HG03139 (cell line): ENCODE measurements at regions not wholly inside any gene's neighbourhood (a gene's known extent, or its start where the extent isn't known, plus 50 kb on each side); places are given as distances from the start of the nearest gene placed in this dataset.
"Not testable (repeated sequence)": the region's sequence is repeated elsewhere in the genome, so short reads cannot be mapped to it uniquely, and the experiment has no call there.

Source experiments
- ATAC-seq: cut with Tn5 transposase; IDR thresholded peaks from one replicate; pipeline ENCODE4 v1.9.1; 2021; ENCODE audit not compliant: unreplicated experiment

DNA sequence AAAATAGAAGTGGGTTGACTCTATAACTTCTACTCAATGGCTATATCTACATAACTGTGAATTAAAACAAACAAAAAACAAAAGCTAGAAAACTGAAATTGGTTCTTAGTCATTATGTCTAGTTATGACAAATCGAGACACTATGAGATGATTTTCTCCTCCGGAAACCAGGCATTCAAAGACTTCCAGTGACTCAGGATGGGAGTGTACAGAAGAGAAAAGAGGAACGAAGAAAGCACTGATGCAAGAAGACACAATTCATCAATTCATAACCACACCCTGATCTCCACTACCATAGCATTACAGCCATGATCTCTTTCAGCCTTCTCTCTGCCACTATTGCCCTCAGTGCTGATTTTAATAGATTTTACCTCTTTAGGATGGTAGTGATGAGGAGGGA, 253.6 kb downstream of the CBLL2 start:
- peak; percentile 98 for ATAC-seq

DNA sequence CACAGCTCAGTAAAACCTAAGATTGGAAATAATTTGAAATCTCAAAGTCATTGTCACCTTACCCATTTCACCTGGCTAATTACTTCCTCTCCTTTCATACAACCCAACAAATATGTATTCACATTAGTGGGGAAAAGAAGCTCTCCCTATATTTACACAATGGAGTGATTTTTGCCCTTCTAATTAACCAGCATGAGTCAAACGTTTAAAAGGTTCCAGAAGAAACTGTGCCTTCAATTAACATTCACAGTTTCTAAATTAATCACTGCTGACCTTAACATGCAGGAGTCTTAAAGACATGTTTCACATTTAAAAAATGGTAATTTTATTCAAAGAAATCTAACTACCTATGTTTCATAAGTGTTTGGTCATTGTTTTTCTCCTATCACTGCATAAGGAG, 254.6 kb downstream of the CBLL2 start:
- no peak for ATAC-seq

DNA sequence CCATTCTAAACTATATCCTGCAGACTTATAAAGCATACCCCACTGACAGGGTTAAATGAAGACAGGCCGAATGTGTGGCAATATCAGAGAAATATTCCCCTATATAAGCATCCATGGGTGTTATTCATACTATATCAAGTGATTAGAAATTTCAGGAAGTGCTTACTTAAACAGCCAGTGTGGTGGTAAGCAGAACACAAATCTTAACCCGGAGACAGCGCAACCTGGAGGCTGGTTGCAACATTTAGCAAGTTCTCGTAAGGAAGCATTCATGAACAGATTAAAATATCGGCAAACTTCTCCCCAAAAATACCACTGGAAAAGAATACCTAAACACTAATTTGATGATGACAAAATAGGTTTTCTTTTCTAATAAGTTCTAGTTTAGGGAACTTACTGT, 261.2 kb downstream of the CBLL2 start:
- ATAC-seq = no peak

DNA sequence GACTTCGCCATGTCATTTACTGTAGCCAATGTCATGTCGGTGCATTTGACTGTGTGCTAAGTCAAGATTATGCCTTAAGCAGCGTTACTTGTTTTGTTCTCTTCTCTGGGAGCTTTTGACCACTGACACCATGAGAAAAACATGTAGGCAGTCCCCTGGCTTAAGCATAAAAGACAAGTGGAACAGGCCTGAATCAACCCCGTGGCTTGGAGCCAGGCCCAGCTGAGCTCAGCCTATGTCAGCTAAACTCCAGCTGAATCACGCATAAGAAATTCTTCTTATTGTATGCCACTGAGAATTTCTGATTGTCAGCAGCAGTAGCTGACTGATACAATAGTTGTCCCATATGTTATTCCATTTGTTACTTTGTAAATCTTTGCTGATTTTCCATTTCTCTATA, 261.9 kb downstream of the CBLL2 start:
- no peak for ATAC-seq

DNA sequence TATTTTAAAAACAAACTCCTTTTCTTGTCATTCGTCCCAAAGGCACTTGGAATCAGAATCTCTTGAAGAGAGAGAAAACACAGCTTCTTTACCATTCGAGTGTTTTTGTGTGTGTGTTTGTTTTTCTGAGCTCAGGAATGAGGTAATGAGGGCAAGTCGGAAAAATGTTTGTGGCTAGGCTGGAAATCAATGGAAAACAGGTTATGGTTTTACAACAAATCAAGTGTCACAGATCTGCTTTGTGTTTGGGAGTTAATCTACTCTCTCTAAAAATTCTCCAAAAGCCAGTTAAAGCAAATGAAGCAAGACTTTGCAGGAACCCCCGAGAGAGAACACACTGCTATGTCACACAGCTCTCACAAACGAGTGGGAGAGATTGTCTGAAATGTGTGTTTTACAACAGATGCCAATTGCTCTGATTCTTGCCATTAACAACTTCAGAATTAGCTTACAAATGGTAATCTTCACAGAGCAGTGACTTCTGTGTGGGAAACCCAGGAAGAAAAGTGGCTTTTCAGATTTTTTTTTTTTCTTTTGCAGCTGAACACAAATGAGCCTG, 264.1 kb downstream of the CBLL2 start:
- no peak for ATAC-seq

DNA sequence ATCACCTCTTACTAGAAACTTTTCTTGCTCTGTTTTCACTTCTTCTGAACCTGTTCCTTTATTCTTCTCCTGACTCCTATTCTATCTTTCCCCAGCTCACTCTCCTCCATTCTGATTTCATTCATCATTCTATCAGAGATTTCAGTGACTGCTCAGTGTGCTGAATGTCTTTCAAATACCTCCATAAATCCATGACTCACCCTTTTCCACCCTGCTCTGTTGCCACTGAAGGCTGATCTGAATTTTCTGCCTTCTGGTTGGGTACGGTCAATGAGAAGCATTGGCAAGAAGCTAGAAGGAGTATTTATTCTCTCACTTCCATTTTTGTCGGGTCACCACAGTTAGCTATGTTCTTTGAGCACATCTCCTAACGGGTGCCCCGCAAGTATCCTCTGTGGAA, 265.9 kb downstream of the CBLL2 start:
- ATAC-seq = no peak

DNA sequence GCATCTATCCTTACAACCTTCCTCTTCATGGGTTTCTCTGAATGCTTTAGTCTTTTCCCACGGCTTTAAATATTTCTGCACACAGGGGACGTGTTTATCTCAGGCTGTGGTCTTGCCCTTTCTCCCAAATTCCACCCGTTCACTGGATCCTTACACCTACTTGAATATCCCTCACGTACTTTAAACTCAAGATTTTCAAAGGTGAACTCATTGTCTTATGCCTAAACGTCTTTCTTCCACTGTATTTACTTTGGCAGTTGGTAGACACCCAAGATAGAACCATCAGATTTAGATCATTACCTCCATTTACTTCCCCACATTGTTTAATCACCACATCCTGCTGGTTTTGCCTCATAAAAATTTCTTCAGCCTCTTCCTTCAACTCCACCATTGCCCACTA, 269.2 kb downstream of the CBLL2 start:
- no peak for ATAC-seq

DNA sequence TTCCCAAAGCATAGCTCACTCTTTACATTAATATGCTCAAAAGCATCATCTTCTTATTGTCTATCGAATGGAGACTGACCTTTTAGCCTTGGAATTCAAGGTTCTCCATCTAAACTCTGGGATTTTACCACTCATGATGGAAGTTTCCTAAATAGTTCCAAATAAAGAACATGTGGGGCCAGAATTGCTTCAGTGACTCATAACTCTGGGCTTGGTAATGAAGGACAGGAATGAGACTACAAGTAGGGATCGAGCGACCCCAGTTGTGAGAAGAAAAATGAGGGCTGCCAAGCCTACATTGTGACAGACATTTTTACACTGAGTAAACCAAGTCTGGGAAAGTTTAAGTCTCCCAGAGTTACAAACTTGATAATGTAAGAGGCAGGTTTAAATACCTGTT, 269.9 kb downstream of the CBLL2 start:
- no peak for ATAC-seq

DNA sequence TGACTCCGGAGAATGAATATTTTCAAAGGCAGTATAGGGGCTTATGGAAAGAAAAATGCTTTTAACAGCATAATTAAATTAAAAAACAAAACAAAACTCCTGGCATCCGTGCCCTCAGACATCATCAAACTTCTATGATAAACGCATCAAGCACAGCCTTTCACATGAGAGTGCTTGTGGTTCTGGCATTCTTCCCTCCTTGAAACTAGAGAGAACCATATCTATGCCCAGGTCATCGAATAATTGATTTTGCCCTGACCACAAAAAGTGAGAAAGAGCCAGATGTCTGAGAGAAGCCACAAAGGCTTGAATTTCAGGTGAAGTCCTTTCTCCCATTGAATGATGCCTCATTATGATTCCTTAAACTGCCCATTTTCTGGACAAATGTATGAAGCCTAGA, 286.8 kb downstream of the CBLL2 start:
- no peak for ATAC-seq

DNA sequence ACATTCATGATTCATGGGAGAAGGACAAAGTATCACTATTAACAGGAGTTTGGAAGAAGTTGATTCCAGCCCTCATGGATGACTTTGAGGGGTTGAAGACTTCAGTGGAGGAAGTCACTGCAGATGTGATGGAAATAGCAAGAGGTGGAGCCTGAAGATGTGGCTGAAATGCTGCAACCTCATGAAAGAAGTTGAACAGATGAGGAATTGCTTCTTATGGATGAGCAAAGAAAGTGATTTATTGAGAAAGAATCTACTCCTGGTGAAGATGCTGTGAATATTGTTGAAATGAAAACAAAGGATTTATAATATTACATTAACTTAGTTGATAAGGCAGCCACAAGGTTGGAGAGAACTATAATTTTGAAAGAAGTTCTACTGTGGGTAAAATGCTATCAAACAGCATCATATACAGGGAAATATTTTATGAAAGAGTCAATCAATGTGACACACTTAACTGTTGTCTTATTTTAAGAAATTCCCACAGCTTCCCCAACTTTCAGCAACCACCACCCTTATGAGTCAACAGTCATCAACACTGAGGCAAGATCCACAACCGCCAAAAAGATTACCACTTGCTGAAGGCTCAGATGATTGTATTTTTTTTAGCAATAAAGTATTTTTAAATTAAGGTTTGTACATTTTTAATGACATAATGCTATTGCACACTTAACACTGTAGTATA, 302.6 kb downstream of the CBLL2 start:
- no peak for ATAC-seq

DNA sequence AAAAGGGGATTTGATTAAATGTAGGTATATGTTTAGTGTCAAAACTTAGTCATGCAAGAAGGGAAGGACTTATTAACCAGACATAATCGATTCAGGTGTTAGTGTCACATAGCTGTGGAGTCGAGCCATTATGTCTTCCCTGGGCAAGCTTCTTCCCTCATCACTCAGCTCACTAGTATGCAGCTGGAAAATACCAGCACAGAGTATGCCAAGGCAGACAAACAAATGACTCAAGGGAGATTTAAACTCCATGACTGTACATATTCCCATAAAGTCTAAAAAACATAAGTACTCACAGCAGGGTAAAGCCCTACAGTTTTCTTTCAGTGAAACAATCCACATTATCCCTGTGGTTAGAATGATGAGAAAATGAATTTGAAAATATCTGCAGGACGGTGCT, 304.5 kb downstream of the CBLL2 start:
- no peak for ATAC-seq

DNA sequence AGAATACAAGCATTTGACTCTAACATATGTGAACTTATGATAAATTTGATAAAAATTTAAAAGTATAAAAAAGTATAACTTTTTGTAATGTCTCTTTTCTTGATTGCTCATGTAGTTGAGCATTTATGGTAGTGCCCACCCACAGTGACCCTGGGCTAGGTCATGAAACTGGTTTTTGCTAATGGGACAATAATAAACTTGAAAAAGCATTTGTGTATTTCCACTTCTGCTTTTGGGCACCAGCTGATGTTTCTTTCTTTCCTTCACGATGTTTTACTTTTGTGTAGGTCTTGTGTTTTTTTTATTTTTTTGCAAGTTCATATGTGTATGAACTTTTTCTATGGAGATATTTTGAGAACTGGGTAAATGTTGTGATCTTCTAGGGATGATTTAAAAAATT, 313.1 kb downstream of the CBLL2 start:
- no peak for ATAC-seq

DNA sequence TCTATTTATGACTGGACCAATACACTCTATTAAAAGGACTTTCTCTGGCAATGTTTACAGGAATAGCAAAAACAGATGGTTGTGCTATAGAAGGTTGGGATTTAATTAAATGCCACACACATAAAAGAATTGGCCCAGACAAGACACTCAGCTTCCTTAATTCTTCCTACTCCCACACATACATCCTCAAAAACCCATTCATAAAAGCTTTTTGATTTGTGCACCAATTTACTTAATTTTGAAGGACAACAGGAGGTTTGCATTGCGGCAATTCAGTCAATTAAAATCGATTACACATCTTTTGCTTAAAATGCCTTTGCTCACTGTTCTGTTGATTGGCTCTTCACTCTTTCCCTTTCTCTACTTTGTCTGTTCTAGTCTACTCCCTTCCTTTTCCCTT, 317.1 kb downstream of the CBLL2 start:
- ATAC-seq = no peak

DNA sequence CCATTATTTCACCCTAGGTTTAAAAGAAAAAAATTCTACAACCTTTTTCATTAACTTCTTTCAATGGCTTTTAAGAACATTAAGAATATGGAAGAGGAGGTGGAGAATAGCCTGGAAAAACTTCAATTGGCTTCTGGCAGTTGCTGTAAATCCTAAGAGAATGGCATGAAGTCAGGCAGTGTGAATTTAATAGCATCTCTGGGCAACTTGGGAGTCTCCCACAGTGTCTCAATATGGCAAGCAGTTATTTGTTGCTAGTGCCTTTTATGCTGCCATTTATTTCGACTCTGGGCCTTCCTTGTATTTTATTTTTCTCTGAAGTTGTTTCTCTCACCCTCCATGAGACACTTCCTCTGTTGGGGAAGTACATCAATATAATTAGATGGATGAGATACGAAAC, 322.1 kb downstream of the CBLL2 start:
- no peak for ATAC-seq

DNA sequence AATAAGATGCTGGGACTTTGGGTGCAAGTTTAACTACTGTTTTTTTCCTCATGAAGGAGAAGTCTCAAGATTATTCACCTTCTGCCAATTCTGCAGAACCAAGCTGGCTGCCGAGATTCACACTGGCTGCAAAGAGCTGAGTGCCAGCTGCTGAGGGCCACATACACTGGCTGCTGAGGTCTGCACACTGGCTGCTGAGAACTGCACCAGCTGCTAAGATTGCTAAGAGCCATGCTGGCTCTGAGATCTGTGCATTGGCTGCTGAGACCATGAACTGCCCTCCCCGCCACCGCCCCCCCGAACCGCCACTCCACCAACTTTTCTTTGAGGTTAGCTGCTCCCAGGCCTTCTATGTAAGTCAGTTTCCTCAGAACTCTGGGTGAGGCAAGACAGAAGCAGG, 330.3 kb downstream of the CBLL2 start:
- no peak for ATAC-seq

DNA sequence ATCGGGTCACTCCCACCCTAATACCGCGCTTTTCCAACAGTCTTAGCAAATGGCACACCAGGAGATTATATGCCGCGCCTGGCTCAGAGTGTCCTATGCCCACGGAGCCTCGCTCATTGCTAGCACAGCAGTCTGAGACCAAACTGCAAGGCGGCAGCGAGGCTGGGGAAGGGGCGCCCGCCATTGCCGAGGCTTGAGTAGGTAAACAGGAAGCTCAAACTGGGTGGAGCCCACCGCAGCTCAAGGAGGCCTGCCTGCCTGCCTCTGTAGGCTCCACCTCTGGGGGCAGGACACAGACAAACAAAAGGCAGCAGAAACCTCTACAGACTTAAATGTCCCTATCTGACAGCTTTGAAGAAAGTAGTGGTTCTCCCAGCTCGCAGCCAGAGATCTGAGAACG, 336.7 kb downstream of the CBLL2 start:
- not testable (repeated sequence) for ATAC-seq

DNA sequence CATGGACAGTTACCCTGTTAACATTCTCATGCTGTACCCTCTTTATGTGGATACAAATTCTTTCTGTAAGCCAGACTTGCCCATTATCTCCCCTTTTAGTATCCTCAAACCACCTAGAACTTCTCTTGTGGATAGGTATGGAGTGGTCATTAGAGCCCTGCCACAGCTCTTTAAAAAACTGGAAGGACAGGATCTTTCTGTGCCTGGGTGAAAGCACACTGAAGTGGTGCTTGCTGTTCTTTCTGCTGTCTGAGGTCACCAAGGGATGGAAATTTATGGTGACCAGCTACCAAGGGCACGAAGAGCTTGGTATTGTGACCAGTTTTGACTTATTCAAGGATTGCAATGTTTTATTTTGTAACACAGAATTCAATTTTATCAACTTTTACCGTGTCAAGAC, 344.2 kb downstream of the CBLL2 start:
- no peak for ATAC-seq

DNA sequence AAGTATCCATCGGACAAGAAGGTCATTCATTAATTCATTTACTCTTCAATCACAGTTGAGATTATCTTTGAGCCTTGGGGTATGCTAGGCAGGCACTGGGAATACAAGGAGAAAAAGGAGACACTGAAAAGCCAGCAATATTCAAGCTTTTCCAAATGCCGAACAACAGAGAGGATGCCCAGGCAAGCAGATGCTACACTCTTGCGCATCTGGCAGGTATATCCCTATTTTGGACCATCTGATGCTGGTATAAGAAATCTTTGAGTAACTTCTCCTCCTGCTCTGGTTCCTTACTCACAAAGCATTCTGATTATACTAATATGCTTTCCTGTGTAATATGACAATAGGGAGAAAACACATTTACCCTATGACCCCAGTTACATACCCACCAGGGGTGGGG, 354.9 kb downstream of the CBLL2 start:
- no peak for ATAC-seq

DNA sequence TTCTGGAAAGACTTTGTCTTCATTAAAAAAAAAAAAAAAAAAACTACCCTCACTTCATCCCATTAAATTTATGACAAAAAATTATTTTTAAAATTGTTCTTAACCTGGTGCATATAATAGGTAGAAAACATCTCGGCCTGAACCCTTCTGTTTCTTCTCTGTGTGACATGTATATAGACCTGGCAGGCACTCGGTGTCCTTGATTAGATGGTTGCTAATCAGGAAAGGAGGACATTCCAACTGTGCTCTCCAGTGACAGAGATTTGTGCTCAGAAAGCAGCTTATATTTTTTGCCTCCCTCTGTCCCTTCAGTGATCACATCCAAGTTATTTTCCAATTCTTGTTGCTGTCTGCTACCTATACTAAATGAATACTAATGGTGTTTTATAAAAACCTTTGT, 355.6 kb downstream of the CBLL2 start:
- ATAC-seq = no peak

DNA sequence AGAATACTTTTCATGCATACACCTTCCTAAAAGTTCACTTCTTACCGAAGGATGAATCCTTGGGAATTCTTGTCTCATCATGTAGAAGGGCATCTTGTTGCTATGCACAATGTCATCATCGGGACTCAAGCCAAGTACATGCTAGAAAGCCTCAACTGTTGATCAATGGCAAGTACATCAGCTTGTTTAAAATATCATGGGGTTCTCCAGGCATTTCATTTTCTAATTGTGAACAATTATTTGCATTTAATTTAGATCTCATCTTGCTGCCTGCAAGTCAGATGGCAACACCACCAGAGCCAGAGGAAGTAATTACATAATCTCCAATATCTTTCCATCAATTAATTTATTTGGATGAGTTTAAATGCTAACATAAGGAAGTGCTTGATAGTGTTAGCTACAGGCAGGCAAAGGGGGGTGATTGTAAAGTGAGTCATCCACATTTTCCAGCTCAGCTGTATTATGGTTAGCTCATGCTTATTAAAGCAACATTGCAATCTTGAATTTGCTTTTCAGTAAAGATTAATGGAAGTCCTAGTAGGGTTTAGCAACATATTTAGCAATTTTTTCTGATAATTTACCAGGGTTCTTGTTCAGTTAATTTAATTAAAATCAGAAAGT, 356.5 kb downstream of the CBLL2 start:
- ATAC-seq = no peak

DNA sequence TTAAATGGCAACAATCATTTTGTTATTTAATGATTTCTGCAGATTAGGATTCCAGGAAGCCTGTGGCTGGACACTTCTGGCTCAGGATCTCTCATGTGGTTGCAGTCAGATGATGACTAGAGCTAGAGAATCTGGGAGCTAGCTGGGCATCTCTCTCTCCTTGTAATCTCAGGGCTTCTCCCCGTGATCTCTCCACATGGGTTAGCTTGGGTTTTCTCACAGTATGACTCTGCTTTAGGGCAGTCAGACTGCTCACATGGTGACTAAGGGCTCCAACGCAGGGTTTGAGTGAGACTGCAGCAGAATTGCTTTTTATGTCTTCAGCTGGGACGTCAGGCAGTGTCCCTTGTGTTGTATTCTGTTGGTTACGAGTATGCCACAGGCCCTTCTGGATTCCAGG, 361.4 kb downstream of the CBLL2 start:
- no peak for ATAC-seq

DNA sequence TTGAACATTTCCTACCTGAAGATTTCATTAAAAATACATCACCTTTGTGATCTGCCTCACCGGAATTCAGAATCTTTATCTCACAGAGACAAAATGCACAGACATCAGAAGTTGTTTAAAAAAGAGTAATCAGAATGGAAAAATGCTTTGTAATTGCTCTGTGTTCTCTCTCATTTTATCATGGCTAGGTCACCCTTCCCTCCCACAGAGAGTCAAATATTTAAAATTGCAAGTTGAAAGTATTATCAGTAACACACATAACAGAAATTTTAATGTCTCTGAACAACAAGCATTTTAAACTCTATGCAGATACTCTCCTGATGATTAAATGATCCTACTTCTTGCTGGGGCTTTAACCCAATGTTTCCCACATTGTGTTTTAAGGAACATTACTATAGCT, 362.0 kb downstream of the CBLL2 start:
- ATAC-seq = no peak

DNA sequence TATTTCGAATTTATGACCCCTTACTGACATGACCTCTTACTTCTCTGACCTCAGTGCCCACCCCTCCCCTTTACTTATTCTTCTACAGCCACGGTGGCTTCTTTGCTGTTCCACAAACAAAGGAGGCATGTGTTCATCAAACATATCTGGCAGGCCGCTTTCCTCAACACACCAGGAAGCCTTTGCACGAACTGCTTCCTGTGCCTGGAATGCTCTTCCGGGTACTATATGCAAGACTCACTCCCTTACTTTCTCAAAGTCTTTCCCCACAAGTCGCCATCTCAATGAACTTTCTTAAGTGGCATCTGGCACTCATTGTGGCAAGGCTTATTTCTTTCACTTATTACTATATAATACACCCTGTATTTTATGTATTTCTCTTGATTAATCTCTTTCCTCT, 351.5 kb upstream of the DDX53 start:
- ATAC-seq = no peak
